Stimulated activated effector memory CD8-positive, alpha-beta T cell treated with anti-CD3 and anti-CD28 coated beads, Interleukin-12 subunit alpha, Interleukin-12 subunit beta, amount 100 ng/mL, for 72 hours (primary cell): ENCODE measurements at regions not wholly inside any gene's neighbourhood (a gene's known extent, or its start where the extent isn't known, plus 50 kb on each side); places are given as distances from the start of the nearest gene placed in this dataset.

Experiments used
- ATAC-seq: fragments of 150-1000 bp; cut with Tn5 transposase; 2 replicates; pipeline ENCODE4 v1.10.0; 2021
- DNase-seq, 2 donors: peaks; one replicate each; pipeline ENCODE4 v3.0.0; 2021 to 2022; ENCODE audit warnings: low spot score in 2 of 2
- H3K27ac Mint-ChIP-seq: one replicate; pipeline ENCODE4 v1.8.0; 2022; ENCODE audit warnings: mild to moderate bottlenecking, mixed read lengths
- H3K36me3 Mint-ChIP-seq: one replicate; pipeline ENCODE4 v1.8.0; 2022; ENCODE audit warnings: mild to moderate bottlenecking, mixed read lengths
- H3K4me1 Mint-ChIP-seq: one replicate; pipeline ENCODE4 v1.8.0; 2022; ENCODE audit warnings: mixed read lengths
- H3K4me3 Mint-ChIP-seq: one replicate; pipeline ENCODE4 v1.8.0; 2022; ENCODE audit warnings: mild to moderate bottlenecking, mixed read lengths
- H3K9me3 Mint-ChIP-seq: one replicate; pipeline ENCODE4 v1.8.0; 2022; ENCODE audit warnings: mixed read lengths

DNA sequence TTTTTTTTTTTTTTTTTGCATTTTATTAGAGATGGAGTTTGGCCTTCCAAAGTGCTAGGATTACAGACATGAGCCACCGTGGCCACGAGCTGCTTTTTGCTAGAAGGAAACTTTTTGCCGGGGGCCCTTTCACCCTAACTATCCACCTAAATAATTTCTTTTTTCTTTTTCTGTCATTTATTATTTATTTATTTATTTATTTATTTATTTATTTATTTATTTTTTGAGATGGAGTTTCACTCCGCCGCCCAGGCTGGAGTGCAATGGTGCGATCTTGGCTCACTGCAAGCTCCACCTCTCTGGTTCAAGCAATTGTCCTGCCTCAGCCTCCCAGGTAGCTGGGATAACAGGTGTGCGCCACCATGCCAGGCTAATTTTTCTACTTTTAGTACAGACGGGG, 303.9 kb downstream of the ASMT start:
- Mint-ChIP-seq H3K4me1 (no peaks in the 10 kb centered on the region), H3K9me3 (peaks cover 4% of the 10 kb centered on the region), H3K4me3 (no peak overlapping the region), H3K27ac (no peak overlapping the region), H3K36me3 (no peaks in the 10 kb centered on the region)
- DNase-seq: no peak
- no peak for ATAC-seq

DNA sequence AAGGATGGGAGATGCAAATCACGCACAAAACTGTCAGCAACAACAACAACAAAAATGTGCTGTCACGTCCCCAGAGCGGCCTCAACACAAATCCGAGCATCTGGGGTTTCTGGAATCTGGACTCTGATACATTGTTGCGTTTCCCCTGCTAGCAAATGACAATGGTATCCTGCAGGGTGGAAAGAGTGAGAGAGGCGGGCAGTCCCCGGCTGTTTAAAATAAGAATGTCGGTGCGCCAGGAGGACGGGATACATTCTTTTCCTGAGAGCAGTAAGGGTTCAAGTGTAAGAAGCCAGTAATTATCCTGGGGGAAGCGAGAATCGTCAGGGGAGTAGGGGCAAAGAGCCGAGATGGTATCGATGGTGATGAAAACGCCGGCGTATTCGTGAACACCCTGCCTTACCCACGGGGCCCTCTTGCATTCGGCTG, 310.2 kb downstream of the ASMT start:
- peaks cover 4% of the 10 kb centered on the region for H3K9me3 Mint-ChIP-seq

GRCh38 chrX:1928805-1929204, 313.9 kb downstream of the ASMT start:
- no peaks in the 10 kb centered on the region for H3K36me3 Mint-ChIP-seq
- DNase-seq (no peak), ATAC-seq (no peak)

More for the DNA sequence above, 310.2 kb downstream of the ASMT start:
- H3K4me1 Mint-ChIP-seq: no peaks in the 10 kb centered on the region
- H3K27ac Mint-ChIP-seq: no peak overlapping the region
- DNase-seq: no peak
- H3K4me3 Mint-ChIP-seq: no peak overlapping the region
- no peak for ATAC-seq
- H3K36me3 Mint-ChIP-seq: no peaks in the 10 kb centered on the region

GRCh38 chrX:1932231-1932630, 317.4 kb downstream of the ASMT start:
- H3K36me3 Mint-ChIP-seq: no peaks in the 10 kb centered on the region
- H3K27ac Mint-ChIP-seq: no peak overlapping the region
- no peak for DNase-seq
- H3K4me3 Mint-ChIP-seq: no peak overlapping the region
- H3K4me1 Mint-ChIP-seq: peaks cover 6% of the 10 kb centered on the region
- H3K9me3 Mint-ChIP-seq: peaks cover 5% of the 10 kb centered on the region
- no peak for ATAC-seq

More at GRCh38 chrX:1928805-1929204, 313.9 kb downstream of the ASMT start:
- Mint-ChIP-seq H3K4me3 (no peak overlapping the region), H3K4me1 (no peaks in the 10 kb centered on the region), H3K27ac (no peak overlapping the region), H3K9me3 (peaks cover 5% of the 10 kb centered on the region)

DNA sequence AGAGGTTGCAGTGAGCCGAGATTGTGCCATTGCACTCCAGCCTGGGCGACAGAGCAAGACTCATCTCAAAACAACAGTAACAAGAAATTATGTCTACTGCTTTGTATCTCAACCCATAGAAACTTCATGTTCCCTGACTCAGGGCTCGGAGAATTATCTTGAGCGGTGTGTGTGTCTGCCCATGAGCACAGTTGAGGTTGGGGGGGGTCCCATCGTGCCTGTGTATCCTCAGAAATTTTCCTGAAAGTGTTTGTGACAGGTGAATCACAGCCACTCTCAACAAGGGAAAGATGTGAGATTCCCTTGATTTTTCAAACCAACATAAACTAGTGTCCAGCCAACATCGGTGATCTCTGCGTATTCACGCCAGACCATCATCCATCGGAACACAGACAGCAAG, 319.1 kb downstream of the ASMT start:
- H3K27ac Mint-ChIP-seq: no peak overlapping the region
- ATAC-seq (no peak), DNase-seq (no peak)
- H3K4me1 Mint-ChIP-seq: peaks cover 6% of the 10 kb centered on the region
- no peaks in the 10 kb centered on the region for H3K36me3 Mint-ChIP-seq
- H3K9me3 Mint-ChIP-seq: peaks cover 7% of the 10 kb centered on the region
- H3K4me3 Mint-ChIP-seq: no peak overlapping the region

DNA sequence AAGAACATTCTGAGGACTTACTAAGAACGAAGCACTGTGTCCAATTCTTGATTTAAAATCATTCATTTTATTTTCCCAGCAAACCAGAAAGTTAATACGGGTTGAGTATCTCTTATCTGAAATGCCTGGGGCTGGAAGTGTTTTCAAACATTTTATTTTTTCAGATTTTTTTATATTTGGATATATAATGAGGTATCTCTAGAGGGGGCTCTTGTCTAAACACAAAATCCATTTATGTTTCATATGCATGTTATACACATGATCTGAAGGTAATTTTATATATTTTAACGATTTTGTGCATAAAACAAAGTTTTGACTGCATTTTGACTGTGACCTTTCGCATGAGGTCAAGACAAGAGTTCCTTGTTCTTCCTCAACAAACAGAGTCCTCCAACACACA, 320.9 kb downstream of the ASMT start:
- Mint-ChIP-seq H3K4me3 (no peak overlapping the region), H3K27ac (no peak overlapping the region), H3K9me3 (peaks cover 8% of the 10 kb centered on the region), H3K36me3 (no peaks in the 10 kb centered on the region), H3K4me1 (peaks cover 6% of the 10 kb centered on the region)
- no peak for DNase-seq
- ATAC-seq: no peak

DNA sequence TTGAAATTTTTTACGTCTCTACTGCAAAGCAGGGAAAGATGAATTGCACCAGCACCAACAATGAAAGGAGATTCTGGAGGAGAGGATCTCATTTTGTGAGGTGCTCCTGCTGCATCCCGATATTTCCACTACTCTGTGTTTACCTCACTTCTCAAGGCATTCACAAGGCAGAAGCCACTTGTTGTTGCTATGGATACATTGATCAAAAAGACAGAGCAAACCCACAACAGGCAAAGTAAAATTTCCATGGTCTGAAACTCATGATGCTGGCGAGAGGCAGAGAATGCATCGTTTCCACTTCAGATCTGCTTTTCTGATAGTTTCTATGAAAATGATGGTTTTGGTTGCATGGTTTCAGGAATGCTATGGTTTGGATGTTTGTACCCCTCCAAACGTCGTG, 323.3 kb downstream of the ASMT start:
- Mint-ChIP-seq H3K4me1 (peaks cover 6% of the 10 kb centered on the region), H3K27ac (no peak overlapping the region), H3K9me3 (peaks cover 8% of the 10 kb centered on the region), H3K4me3 (no peak overlapping the region), H3K36me3 (no peaks in the 10 kb centered on the region)
- no peak for ATAC-seq
- DNase-seq: no peak

DNA sequence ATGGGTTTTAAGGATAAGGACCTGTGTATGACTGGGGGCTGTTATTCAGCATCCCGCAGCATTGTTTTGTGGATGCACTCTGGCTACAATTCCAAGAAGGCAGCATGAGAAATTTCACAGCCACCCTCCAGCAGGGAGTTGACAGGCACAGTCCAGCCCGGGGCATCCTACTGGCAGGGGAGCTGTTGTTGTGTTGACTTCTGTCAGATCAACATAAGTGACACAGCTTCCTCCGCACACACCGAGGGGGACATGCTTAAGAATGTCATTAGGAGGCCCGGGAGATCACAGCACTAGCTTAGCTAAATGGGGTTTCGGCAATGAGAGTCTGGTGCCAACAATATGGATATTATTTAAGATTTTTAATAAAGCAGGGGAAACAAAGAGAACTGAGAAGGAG, 326.5 kb downstream of the ASMT start:
- DNase-seq: no peak
- Mint-ChIP-seq H3K4me3 (no peak overlapping the region), H3K4me1 (no peaks in the 10 kb centered on the region), H3K9me3 (peaks cover 8% of the 10 kb centered on the region), H3K36me3 (no peaks in the 10 kb centered on the region), H3K27ac (no peak overlapping the region)
- no peak for ATAC-seq

GRCh38 chrX:1945879-1946278, 331.0 kb downstream of the ASMT start:
- H3K9me3 Mint-ChIP-seq: peaks cover 4% of the 10 kb centered on the region
- no peak for ATAC-seq
- H3K4me3 Mint-ChIP-seq: no peak overlapping the region
- no peak overlapping the region for H3K27ac Mint-ChIP-seq
- DNase-seq: peak in 1 of 2 donors; percentile 53
- H3K36me3 Mint-ChIP-seq: no peaks in the 10 kb centered on the region
- no peaks in the 10 kb centered on the region for H3K4me1 Mint-ChIP-seq

- ATAC-seq: no peak
- Mint-ChIP-seq H3K36me3 (no peaks in the 10 kb centered on the region), H3K9me3 (no peaks in the 10 kb centered on the region), H3K4me1 (no peaks in the 10 kb centered on the region), H3K4me3 (no peak overlapping the region), H3K27ac (no peak overlapping the region)
- DNase-seq: no peak
Observed at GRCh38 chrX:1946974-1947373, 332.1 kb downstream of the ASMT start.
